Chondrocyte (in vitro differentiated cells): ENCODE measurements at regions not wholly inside any gene's neighbourhood (a gene's known extent, or its start where the extent isn't known, plus 50 kb on each side); places are given as distances from the start of the nearest gene placed in this dataset.

Source experiments
- DNase-seq: peaks from one replicate; pipeline ENCODE4 v3.0.0; 2021; ENCODE audit warnings: mixed read lengths, low spot score
- H3K27ac Mint-ChIP-seq: one replicate; pipeline ENCODE4 v1.8.0; 2021; ENCODE audit warnings: mild to moderate bottlenecking, moderate library complexity, mixed read lengths; ENCODE audit not compliant: unreplicated experiment
- H3K27me3 Mint-ChIP-seq: 2 replicates; pipeline ENCODE4 v1.8.0; 2021; ENCODE audit warnings: low read depth, mixed read lengths
- H3K36me3 Mint-ChIP-seq: 2 replicates; pipeline ENCODE4 v1.8.0; 2021; ENCODE audit warnings: low read depth, mixed read lengths
- H3K4me1 Mint-ChIP-seq: 2 replicates; pipeline ENCODE4 v1.8.0; 2021; ENCODE audit warnings: low read depth, mild to moderate bottlenecking, mixed read lengths
- H3K4me3 Mint-ChIP-seq: one replicate; pipeline ENCODE4 v1.8.0; 2021; ENCODE audit warnings: mild to moderate bottlenecking, moderate library complexity, mixed read lengths; ENCODE audit not compliant: unreplicated experiment
- H3K9me3 Mint-ChIP-seq: 2 replicates; pipeline ENCODE4 v1.8.0; 2021; ENCODE audit warnings: low read depth, mixed read lengths
- CTCF ChIP-seq: fragments of 200-600 bp; sonication (generic); IDR thresholded peaks from 2 replicates; pipeline ENCODE4 v1.5.0; 2021; ENCODE audit warnings: antibody characterized with exemption, mild to moderate bottlenecking, moderate library complexity

GRCh38 chr6:144581812-144582537 lies 296.8 kb downstream of the UTRN start:
- H3K27me3 Mint-ChIP-seq, result no peaks in the 10 kb centered on the region
- H3K4me3 Mint-ChIP-seq, result no peak overlapping the region
- TF ChIP-seq CTCF, result peak; percentile 80
- H3K4me1 Mint-ChIP-seq, result peaks cover 30% of the 10 kb centered on the region
- DNase-seq, result no peak
- peaks cover 10% of the 10 kb centered on the region for H3K36me3 Mint-ChIP-seq
- no peaks in the 10 kb centered on the region for H3K9me3 Mint-ChIP-seq
- H3K27ac Mint-ChIP-seq, result no peak overlapping the region

DNA sequence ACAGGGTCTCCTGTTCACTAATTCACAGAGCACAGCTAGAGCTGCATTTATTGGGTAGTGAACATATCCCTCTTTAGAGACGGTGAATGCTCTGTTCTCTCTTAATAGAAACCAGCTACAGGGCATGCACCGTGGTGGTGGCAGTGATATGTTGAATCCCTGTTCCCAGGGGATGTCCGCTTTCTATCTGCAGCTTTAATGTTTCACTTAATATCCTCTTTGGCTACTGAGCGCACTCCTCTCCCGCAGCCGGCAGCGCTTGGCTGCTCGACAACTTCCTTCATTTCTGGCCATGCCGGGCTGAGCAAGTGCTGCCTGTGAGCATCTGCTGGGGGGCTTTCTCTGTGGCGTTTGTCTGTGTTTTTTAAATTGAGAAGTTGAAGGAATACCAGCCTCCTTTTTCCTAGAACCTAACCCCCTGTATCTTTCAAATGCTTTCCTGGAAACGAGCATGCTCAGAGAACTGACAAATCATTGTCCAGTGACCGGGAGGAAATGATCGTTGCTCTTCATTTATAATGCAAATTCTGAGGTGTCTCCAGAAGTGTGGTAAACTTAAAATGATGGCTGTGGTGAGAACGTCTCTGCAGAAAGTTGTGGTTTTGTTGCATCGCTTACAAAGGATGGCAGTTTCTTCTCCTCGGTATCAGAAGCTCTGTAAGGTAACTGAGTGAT lies 297.9 kb downstream of the UTRN start:
- TF ChIP-seq CTCF, result no peak
- Mint-ChIP-seq H3K4me1 (peaks cover 30% of the 10 kb centered on the region), H3K9me3 (no peaks in the 10 kb centered on the region), H3K27ac (peak overlapping the region; percentile 33), H3K4me3 (peak overlapping the region; percentile 59), H3K36me3 (peaks cover 9% of the 10 kb centered on the region), H3K27me3 (no peaks in the 10 kb centered on the region)
- DNase-seq, result no peak

- Mint-ChIP-seq H3K27ac (no peak overlapping the region), H3K4me3 (peak overlapping the region; percentile 59), H3K4me1 (peaks cover 30% of the 10 kb centered on the region), H3K27me3 (no peaks in the 10 kb centered on the region), H3K9me3 (no peaks in the 10 kb centered on the region), H3K36me3 (peaks cover 7% of the 10 kb centered on the region)
- no peak for TF ChIP-seq CTCF
- DNase-seq, result no peak
Measured at GRCh38 chr6:144583614-144583954, 298.4 kb downstream of the UTRN start.

DNA sequence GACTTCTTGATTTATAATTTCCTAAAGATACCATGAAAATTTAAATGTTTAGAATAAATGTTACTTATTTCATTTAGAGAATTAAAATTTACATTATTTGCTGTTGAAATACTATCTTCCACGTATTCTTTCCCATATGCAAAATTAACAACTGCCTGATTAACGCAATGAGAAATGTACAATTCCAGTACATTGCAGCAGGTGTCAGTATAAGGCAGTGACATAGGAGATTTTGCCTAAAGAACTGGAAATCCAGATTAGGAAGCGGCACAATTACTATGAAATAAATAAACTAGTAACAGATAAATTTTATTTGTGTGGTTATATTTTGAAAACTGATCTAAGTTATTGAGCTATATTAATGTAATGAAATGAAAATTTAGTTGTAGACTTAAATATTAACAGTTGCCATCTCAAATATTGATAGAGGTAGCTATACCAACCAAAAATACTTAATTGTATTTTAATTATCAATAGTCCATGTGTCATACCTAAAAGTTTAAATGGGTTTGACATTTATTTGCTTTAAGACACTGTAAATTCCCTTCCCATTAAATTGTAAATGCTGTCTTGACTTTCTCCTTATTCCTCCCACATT lies 300.2 kb downstream of the UTRN start:
- Mint-ChIP-seq H3K36me3 (peaks cover 3% of the 10 kb centered on the region), H3K27me3 (no peaks in the 10 kb centered on the region), H3K4me3 (no peak overlapping the region), H3K27ac (no peak overlapping the region), H3K9me3 (no peaks in the 10 kb centered on the region), H3K4me1 (peaks cover 33% of the 10 kb centered on the region)
- peak; percentile 97 for TF ChIP-seq CTCF
- no peak for DNase-seq

GRCh38 chr6:144586986-144587385 lies 301.9 kb downstream of the UTRN start:
- H3K9me3 Mint-ChIP-seq, result no peaks in the 10 kb centered on the region
- peaks cover 31% of the 10 kb centered on the region for H3K4me1 Mint-ChIP-seq
- DNase-seq, result no peak
- no peak overlapping the region for H3K27ac Mint-ChIP-seq
- TF ChIP-seq CTCF, result no peak
- H3K36me3 Mint-ChIP-seq, result peaks cover 3% of the 10 kb centered on the region
- no peak overlapping the region for H3K4me3 Mint-ChIP-seq
- no peaks in the 10 kb centered on the region for H3K27me3 Mint-ChIP-seq
